Left ventricle myocardium inferior (tissue), 1 donor: ENCODE measurements at regions not wholly inside any gene's neighbourhood (a gene's known extent, or its start where the extent isn't known, plus 50 kb on each side); places are given as distances from the start of the nearest gene placed in this dataset.

Experiments
- DNase-seq: peaks from one replicate; pipeline ENCODE4 v3.0.0-alpha.2; 2020
- H3K27ac ChIP-seq: fragments of 200-600 bp; replicated peaks from 2 replicates; pipeline ENCODE4 v1.8.0; 2021
- H3K27me3 ChIP-seq: fragments of 200-600 bp; 2 replicates; pipeline ENCODE4 v1.8.0; 2021; ENCODE audit warnings: low read depth
- H3K36me3 ChIP-seq: fragments of 200-600 bp; 2 replicates; pipeline ENCODE4 v1.8.0; 2021
- H3K4me1 ChIP-seq: fragments of 200-600 bp; 2 replicates; pipeline ENCODE4 v1.8.0; 2021
- H3K4me3 ChIP-seq: fragments of 200-600 bp; 2 replicates; pipeline ENCODE4 v1.8.0; 2021; ENCODE audit warnings: mild to moderate bottlenecking, moderate library complexity
- H3K9me3 ChIP-seq: fragments of 200-600 bp; replicated peaks from 2 replicates; pipeline ENCODE4 v1.8.0; 2021
- intact Hi-C: fragments of 100-400 bp; cut with micrococcal nuclease; formaldehyde crosslinking; loops from one replicate; pipeline ENCODE4 v1.11.0; 2022
- TF ChIP-seq, protein P1 (sequence below): fragments of 200-600 bp; IDR thresholded peaks from 2 replicates; pipeline ENCODE4 v1.8.0; 2021; ENCODE audit warnings: antibody characterized with exemption, mild to moderate bottlenecking, borderline replicate concordance
- donor health status: DM: no; HTN: yes; CAD: no; lungs with severe emphysema.

DNA sequence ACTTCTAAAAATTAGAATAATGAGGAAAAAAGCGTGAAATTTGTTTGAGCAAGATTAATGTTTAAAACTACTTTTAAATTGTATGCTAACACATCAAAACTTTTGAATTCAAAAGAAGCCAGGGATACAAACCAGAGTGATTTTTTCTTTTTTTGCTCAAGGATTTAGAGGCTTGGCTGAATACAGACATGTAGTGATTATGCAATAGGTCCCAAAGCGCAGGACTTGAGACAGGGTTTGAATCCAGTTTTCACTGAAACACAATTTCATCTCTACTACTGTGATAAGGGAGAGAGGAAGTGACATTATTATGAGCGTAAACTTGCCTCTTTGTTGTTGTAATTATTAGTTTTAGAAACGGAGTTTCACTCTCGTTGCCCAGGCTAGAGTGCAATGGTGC, 207.3 kb downstream of the ZNF33B start:
- Histone ChIP-seq H3K4me1 (no peaks in the 10 kb centered on the region), H3K27ac (no peak overlapping the region), H3K36me3 (no peaks in the 10 kb centered on the region), H3K4me3 (no peak overlapping the region), H3K9me3 (no peaks in the 10 kb centered on the region), H3K27me3 (peaks cover 17% of the 10 kb centered on the region)
- TF ChIP-seq, protein P1, sequence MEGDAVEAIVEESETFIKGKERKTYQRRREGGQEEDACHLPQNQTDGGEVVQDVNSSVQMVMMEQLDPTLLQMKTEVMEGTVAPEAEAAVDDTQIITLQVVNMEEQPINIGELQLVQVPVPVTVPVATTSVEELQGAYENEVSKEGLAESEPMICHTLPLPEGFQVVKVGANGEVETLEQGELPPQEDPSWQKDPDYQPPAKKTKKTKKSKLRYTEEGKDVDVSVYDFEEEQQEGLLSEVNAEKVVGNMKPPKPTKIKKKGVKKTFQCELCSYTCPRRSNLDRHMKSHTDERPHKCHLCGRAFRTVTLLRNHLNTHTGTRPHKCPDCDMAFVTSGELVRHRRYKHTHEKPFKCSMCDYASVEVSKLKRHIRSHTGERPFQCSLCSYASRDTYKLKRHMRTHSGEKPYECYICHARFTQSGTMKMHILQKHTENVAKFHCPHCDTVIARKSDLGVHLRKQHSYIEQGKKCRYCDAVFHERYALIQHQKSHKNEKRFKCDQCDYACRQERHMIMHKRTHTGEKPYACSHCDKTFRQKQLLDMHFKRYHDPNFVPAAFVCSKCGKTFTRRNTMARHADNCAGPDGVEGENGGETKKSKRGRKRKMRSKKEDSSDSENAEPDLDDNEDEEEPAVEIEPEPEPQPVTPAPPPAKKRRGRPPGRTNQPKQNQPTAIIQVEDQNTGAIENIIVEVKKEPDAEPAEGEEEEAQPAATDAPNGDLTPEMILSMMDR, result no peak
- intact Hi-C loops, result no loop called here
- DNase-seq, result no peak

DNA sequence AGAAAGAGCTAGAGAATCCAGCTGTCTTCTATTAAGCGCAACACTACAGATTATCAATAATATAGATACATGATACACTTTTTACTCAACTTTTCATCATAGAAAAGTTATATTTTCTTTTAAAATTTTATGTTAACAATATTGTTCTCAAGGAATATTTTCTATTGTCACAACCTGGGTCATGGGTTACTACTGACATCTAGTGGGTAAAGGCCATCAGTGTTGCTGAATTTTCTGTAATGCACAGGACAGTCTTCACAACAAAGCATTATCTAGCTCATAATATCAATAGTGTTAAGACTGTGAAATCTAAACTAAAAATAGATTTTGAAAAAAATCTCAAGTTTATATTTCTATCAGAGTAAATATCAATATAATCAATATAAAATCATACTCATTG, 209.8 kb downstream of the ZNF33B start:
- intact Hi-C loops, result no loop called here
- peaks cover 29% of the 10 kb centered on the region for H3K27me3 ChIP-seq
- no peak for DNase-seq
- no peaks in the 10 kb centered on the region for H3K36me3 ChIP-seq
- no peak overlapping the region for H3K27ac ChIP-seq
- H3K4me3 ChIP-seq, result no peak overlapping the region
- H3K9me3 ChIP-seq, result no peaks in the 10 kb centered on the region
- no peaks in the 10 kb centered on the region for H3K4me1 ChIP-seq
- TF ChIP-seq, protein P1, result peak; percentile 63

DNA sequence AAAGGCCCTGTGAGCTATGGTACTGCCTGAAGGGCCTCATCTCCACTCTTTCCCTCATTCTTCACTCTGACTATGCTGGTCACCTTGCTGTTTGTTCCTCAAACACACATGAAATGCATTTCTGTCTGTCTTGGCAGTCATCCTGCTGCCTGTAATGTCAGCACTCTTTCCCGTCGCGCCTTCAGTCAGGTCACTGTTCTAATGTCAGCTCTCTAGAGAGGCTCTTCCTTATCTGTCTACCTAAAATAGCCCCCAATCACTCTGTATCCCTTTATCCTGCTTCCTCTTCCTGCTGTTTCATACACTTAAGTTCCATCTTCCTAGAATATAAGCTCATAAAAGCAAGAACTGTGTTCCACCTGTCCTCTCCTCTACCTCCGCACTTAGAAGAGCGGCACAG, 215.5 kb downstream of the ZNF33B start:
- DNase-seq, result no peak
- intact Hi-C loops, result no loop called here

DNA sequence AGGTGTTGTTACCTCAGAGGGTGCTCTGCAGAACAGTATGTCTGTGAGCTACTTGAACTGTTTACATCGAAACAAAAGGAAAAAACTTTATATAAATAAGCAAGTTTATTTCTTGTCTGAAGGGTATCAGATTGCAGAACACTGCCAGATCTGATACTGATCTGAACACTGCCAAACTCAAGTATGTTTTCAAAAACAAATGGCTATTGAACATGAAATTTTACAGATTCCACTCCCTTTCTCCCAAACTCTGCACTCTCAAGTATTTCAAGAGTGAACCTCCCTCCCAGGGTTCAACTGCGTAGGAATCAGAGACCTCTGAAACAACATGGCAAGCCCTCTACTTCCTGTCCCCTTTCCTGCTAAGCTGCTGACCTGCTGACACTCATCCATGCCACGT, 216.6 kb downstream of the ZNF33B start:
- TF ChIP-seq, protein P1, result no peak
- no peak overlapping the region for H3K27ac ChIP-seq
- H3K36me3 ChIP-seq, result no peaks in the 10 kb centered on the region
- DNase-seq, result no peak
- H3K4me1 ChIP-seq, result no peaks in the 10 kb centered on the region
- peaks cover 15% of the 10 kb centered on the region for H3K27me3 ChIP-seq
- intact Hi-C loops, result no loop called here
- no peaks in the 10 kb centered on the region for H3K9me3 ChIP-seq
- H3K4me3 ChIP-seq, result no peak overlapping the region

More for the DNA sequence above, 215.5 kb downstream of the ZNF33B start:
- no peak overlapping the region for H3K4me3 ChIP-seq
- TF ChIP-seq, protein P1, result no peak
- H3K27me3 ChIP-seq, result peaks cover 15% of the 10 kb centered on the region
- H3K9me3 ChIP-seq, result no peaks in the 10 kb centered on the region
- no peaks in the 10 kb centered on the region for H3K4me1 ChIP-seq
- no peak overlapping the region for H3K27ac ChIP-seq
- no peaks in the 10 kb centered on the region for H3K36me3 ChIP-seq

DNA sequence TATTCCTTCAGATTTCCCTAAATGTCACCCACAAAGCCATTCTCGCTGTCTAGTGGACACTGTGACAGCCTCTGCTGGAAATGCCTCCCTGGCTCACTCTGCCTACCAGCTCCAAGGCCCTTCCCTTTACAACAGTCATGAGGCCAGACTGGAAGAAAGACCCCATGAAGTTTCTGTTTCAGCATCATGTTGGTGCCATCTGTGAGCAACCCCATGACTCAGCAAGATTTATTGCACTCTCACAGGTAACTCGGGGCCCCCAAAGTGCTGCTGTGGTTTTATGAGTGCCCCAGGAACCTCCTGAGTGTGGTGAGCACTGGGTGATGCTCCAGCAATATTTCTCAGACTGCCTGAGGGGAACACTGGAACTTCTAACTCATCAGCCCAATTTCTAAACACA, 218.6 kb downstream of the ZNF33B start:
- no peaks in the 10 kb centered on the region for H3K4me1 ChIP-seq
- TF ChIP-seq, protein P1, result no peak
- no peaks in the 10 kb centered on the region for H3K9me3 ChIP-seq
- no peaks in the 10 kb centered on the region for H3K36me3 ChIP-seq
- H3K4me3 ChIP-seq, result no peak overlapping the region
- H3K27ac ChIP-seq, result no peak overlapping the region
- H3K27me3 ChIP-seq, result peaks cover 13% of the 10 kb centered on the region
- DNase-seq, result no peak
- intact Hi-C loops, result no loop called here

DNA sequence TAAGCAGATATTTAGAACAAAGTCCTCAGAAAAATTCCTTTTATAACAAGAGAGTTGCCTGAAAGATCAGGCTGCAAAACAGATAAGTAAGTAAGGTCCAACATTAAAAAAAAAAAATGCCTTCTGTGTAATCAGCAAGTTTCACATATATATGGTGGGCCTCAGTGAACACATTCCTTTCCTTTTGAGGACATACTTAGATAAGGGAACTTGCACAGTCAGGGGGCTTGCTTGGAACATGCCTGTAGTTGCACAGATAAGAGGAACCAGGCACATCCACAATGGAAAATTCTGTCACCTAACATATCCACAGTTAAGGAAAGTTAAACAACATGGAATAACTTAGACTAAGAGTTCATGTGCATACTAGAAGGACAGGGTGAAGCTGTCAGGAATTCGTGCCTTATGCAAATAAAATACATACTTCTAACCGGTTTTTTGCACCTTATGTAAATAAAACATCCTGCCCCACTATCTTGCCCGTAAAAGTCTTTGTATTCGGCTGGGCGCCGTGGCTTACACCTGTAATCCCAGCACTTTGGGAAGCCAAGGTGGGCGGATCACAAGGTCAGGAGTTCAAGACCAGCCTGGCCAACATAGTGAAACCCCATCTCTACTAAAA, 257.3 kb downstream of the ZNF33B start:
- TF ChIP-seq, protein P1, result no peak
- H3K27me3 ChIP-seq, result no peaks in the 10 kb centered on the region
- no peaks in the 10 kb centered on the region for H3K4me1 ChIP-seq
- DNase-seq, result no peak
- no peak overlapping the region for H3K27ac ChIP-seq
- no peak overlapping the region for H3K4me3 ChIP-seq
- intact Hi-C loops, result no loop called here
- peaks cover 6% of the 10 kb centered on the region for H3K9me3 ChIP-seq
- H3K36me3 ChIP-seq, result no peaks in the 10 kb centered on the region
